H9 (cell line): ENCODE measurements at regions not wholly inside any gene's neighbourhood (a gene's known extent, or its start where the extent isn't known, plus 50 kb on each side); places are given as distances from the start of the nearest gene placed in this dataset.

ENCODE experiments used
- DNase-seq: peaks from one replicate; pipeline ENCODE4 v3.0.0-alpha.2; 2017
- H2AFZ ChIP-seq: one replicate; pipeline ENCODE4 v1.6.1; 2013; ENCODE audit warnings: mild to moderate bottlenecking, low read length, control low read depth, moderate library complexity
- H2AK5ac ChIP-seq: 2 replicates; pipeline ENCODE4 v1.6.1; 2013; ENCODE audit warnings: low read length, control low read depth, mixed read lengths; ENCODE audit not compliant: insufficient read length
- H2BK120ac ChIP-seq: one replicate; pipeline ENCODE4 v1.6.1; 2013; ENCODE audit warnings: low read depth, mild to moderate bottlenecking, low read length, control low read depth, inconsistent platforms; ENCODE audit not compliant: poor library complexity, severe bottlenecking
- H2BK12ac ChIP-seq: 2 replicates; pipeline ENCODE4 v1.6.1; 2013; ENCODE audit warnings: low read length, control low read depth, mixed read lengths, low read depth; ENCODE audit not compliant: insufficient read length
- H2BK15ac ChIP-seq: 2 replicates; pipeline ENCODE4 v1.6.1; 2013; ENCODE audit warnings: low read depth, low read length, control low read depth
- H2BK20ac ChIP-seq: one replicate; pipeline ENCODE4 v1.6.1; 2013; ENCODE audit warnings: low read depth, mild to moderate bottlenecking, low read length, control low read depth, inconsistent platforms; ENCODE audit not compliant: poor library complexity, severe bottlenecking
- H2BK5ac ChIP-seq: 2 replicates; pipeline ENCODE4 v1.6.1; 2013; ENCODE audit warnings: low read length, control low read depth, mixed read lengths; ENCODE audit not compliant: insufficient read length
- H3K14ac ChIP-seq: 2 replicates; pipeline ENCODE4 v1.6.1; 2013; ENCODE audit warnings: low read length, control low read depth; ENCODE audit not compliant: insufficient read depth
- H3K18ac ChIP-seq: 2 replicates; pipeline ENCODE4 v1.6.1; 2013; ENCODE audit warnings: low read depth, mild to moderate bottlenecking, mixed read lengths, low read length, control low read depth; ENCODE audit not compliant: insufficient read length
- H3K23ac ChIP-seq: 2 replicates; pipeline ENCODE4 v1.6.1; 2013; ENCODE audit warnings: low read length, control low read depth, mixed read lengths, low read depth; ENCODE audit not compliant: insufficient read length
- H3K23me2 ChIP-seq: 2 replicates; pipeline ENCODE4 v1.6.1; 2013; ENCODE audit warnings: low read depth, mild to moderate bottlenecking, mixed read lengths, low read length, control low read depth; ENCODE audit not compliant: insufficient read length, poor library complexity, severe bottlenecking
- H3K27ac ChIP-seq: 2 replicates; pipeline ENCODE4 v1.5.1; 2013; ENCODE audit warnings: low read length, control low read depth, mixed read lengths, low read depth; ENCODE audit not compliant: insufficient read length
- H3K27me3 ChIP-seq: 2 replicates; pipeline ENCODE4 v1.6.1; 2013; ENCODE audit warnings: low read length, control low read depth, inconsistent platforms; ENCODE audit not compliant: insufficient read depth
- H3K4ac ChIP-seq: 2 replicates; pipeline ENCODE4 v1.6.1; 2013; ENCODE audit warnings: low read depth, mild to moderate bottlenecking, control low read depth, inconsistent platforms, low read length, moderate library complexity
- H3K4me1 ChIP-seq: 2 replicates; pipeline ENCODE4 v1.6.1; 2013; ENCODE audit warnings: low read length, control low read depth, inconsistent platforms; ENCODE audit not compliant: insufficient read depth
- H3K4me2 ChIP-seq: 2 replicates; pipeline ENCODE4 v1.6.1; 2013; ENCODE audit warnings: low read length, control low read depth, mixed read lengths; ENCODE audit not compliant: insufficient read length, insufficient read depth
- H3K56ac ChIP-seq: 2 replicates; pipeline ENCODE4 v1.6.1; 2013; ENCODE audit warnings: low read depth, mild to moderate bottlenecking, mixed read lengths, low read length, control low read depth; ENCODE audit not compliant: insufficient read length
- H3K79me1 ChIP-seq: 2 replicates; pipeline ENCODE4 v1.6.1; 2013; ENCODE audit warnings: low read depth, mild to moderate bottlenecking, moderate library complexity, low read length, control low read depth, inconsistent platforms; ENCODE audit not compliant: insufficient read depth, poor library complexity, severe bottlenecking
- H3K79me2 ChIP-seq: 2 replicates; pipeline ENCODE4 v1.6.1; 2013; ENCODE audit warnings: low read length, control low read depth, inconsistent platforms; ENCODE audit not compliant: insufficient read depth
- H3K9ac ChIP-seq: 2 replicates; pipeline ENCODE4 v1.6.1; 2013; ENCODE audit warnings: low read length, control low read depth, mixed read lengths; ENCODE audit not compliant: insufficient read length; ENCODE audit errors: extremely low read depth
- H3K9me3 ChIP-seq: one replicate; pipeline ENCODE4 v1.6.1; 2013; ENCODE audit warnings: low read depth, low read length, inconsistent platforms; ENCODE audit not compliant: control insufficient read depth
- H3T11ph ChIP-seq: one replicate; pipeline ENCODE4 v1.6.1; 2013; ENCODE audit warnings: mild to moderate bottlenecking, low read length, control low read depth, inconsistent platforms
- H4K20me1 ChIP-seq: one replicate; pipeline ENCODE4 v1.6.1; 2013; ENCODE audit not compliant: control insufficient read depth, insufficient read length, insufficient read depth
- H4K5ac ChIP-seq: 2 replicates; pipeline ENCODE4 v1.6.1; 2013; ENCODE audit warnings: low read depth, mild to moderate bottlenecking, mixed read lengths, low read length, control low read depth; ENCODE audit not compliant: insufficient read length
- H4K8ac ChIP-seq: replicated peaks from 2 replicates; pipeline ENCODE4 v1.6.1; 2013; ENCODE audit warnings: low read length, control low read depth, mixed read lengths, low read depth; ENCODE audit not compliant: insufficient read length
- H4K91ac ChIP-seq: 2 replicates; pipeline ENCODE4 v1.6.1; 2013; ENCODE audit warnings: low read depth, mild to moderate bottlenecking, moderate library complexity, mixed read lengths, low read length, control low read depth; ENCODE audit not compliant: insufficient read length
- H3K27ac Mint-ChIP-seq, 3 experiments: 2 replicates in 2 of 3; 3 replicates in 1 of 3; pipeline ENCODE4 v1.8.0; 2020 to 2021; ENCODE audit warnings: mixed read lengths in 3 of 3, mild to moderate bottlenecking in 1 of 3, moderate library complexity in 1 of 3
- H3K27me3 Mint-ChIP-seq: 2 replicates; pipeline ENCODE4 v1.8.0; 2021; ENCODE audit warnings: low read depth, mild to moderate bottlenecking, moderate library complexity, mixed read lengths
- H3K36me3 Mint-ChIP-seq, 3 experiments: 2 replicates in 2 of 3; 3 replicates in 1 of 3; pipeline ENCODE4 v1.8.0; 2020 to 2021; ENCODE audit warnings: low read depth in 3 of 3, mixed read lengths in 3 of 3; ENCODE audit not compliant: insufficient read depth in 1 of 3
- H3K4me1 Mint-ChIP-seq, 2 experiments: 2 replicates each; pipeline ENCODE4 v1.8.0; 2020; ENCODE audit warnings: mixed read lengths in 2 of 2
- H3K4me3 Mint-ChIP-seq, 2 experiments: 2 replicates in 1 of 2; 3 replicates in 1 of 2; pipeline ENCODE4 v1.8.0; 2020 to 2021; ENCODE audit warnings: mild to moderate bottlenecking in 2 of 2, mixed read lengths in 2 of 2, moderate library complexity in 1 of 2
- H3K9me3 Mint-ChIP-seq, 2 experiments: 2 replicates in 1 of 2; 3 replicates in 1 of 2; pipeline ENCODE4 v1.8.0; 2020; ENCODE audit warnings: mild to moderate bottlenecking in 2 of 2, mixed read lengths in 2 of 2, moderate library complexity in 1 of 2
- CTCF ChIP-seq: fragments of 200-600 bp; sonication (generic); conservative IDR thresholded peaks from 3 replicates; pipeline ENCODE4 v1.8.0; 2021; ENCODE audit warnings: antibody characterized with exemption, mild to moderate bottlenecking
- WGBS: extraction: QIAGEN DNeasy Blood & Tissue Kit; methylation state at CpG from one replicate; pipeline ENCODE4 v1.1.7; 2013; ENCODE audit warnings: missing lambda C conversion rate, low lambda C conversion rate, mixed read lengths; ENCODE audit not compliant: insufficient read length; ENCODE audit errors: extremely low coverage; 5-methylcytosine and 5-hydroxymethylcytosine counted together

GRCh38 chr9:135290086-135290485 lies 189.5 kb upstream of the PPP1R26 start:
- no peak for DNase-seq
- Histone ChIP-seq H3K4me1 (peaks cover 1% of the 10 kb centered on the region; the same call in 1 of the 2 replicates), H3K23me2 (no peaks in the 10 kb centered on the region), H4K91ac (no peak overlapping the region), H3K4me2 (no peak overlapping the region), H2AFZ (no peak overlapping the region), H3K9ac (no peak overlapping the region), H2BK120ac (no peak overlapping the region), H2BK12ac (no peak overlapping the region), H3K27ac (no peak overlapping the region), H2BK15ac (no peak overlapping the region), H4K20me1 (no peaks in the 10 kb centered on the region), H3K23ac (no peak overlapping the region), H3T11ph (no peak overlapping the region), H3K4ac (no peak overlapping the region), H2BK5ac (no peak overlapping the region), H3K27me3 (no peaks in the 10 kb centered on the region), H3K14ac (no peak overlapping the region), H3K18ac (no peak overlapping the region), H3K9me3 (no peaks in the 10 kb centered on the region), H4K8ac (no peak overlapping the region), H2BK20ac (no peak overlapping the region), H4K5ac (no peak overlapping the region), H2AK5ac (no peak overlapping the region), H3K79me2 (no peaks in the 10 kb centered on the region), H3K79me1 (no peaks in the 10 kb centered on the region), H3K56ac (no peak overlapping the region)
- Mint-ChIP-seq H3K27ac (peak overlapping the region in 1 of 3 experiments; percentile 59; a peak in 1 of 7 replicates), H3K9me3 (peaks cover 6 to 14% of the 10 kb centered on the region in 2 experiments; a peak in 3 of 5 replicates), H3K4me1 (peaks cover 30 to 42% of the 10 kb centered on the region in 2 experiments), H3K4me3 (no peak overlapping the region), H3K36me3 (peaks cover 0 to 7% (median 2%) of the 10 kb centered on the region in 3 experiments; a peak in 3 of 7 replicates), H3K27me3 (peaks cover 8% of the 10 kb centered on the region)
- no CpG with 5 or more reads among the region's 9 CpGs for WGBS
- no peak for TF ChIP-seq CTCF
